ENCODE measurements at regions not wholly inside any gene's neighbourhood (a gene's known extent, or its start where the extent isn't known, plus 50 kb on each side); places are given as distances from the start of the nearest gene placed in this dataset.

- 74 to 90% (median 88%) methylated on average over 2 of the region's 2 CpGs for WGBS, 5 donors
- Histone ChIP-seq H3K4me1 (no peaks in the 10 kb centered on the region), H3K36me3 (no peaks in the 10 kb centered on the region), H3K9me3 (peaks cover 0 to 3% (median 0%) of the 10 kb centered on the region in 4 donors), H3K4me3 (no peak overlapping the region), H3K27me3 (no peaks in the 10 kb centered on the region), H3K27ac (no peak overlapping the region)
- intact Hi-C loops (cut with DNase I; ENCODE audit: low total_unique reads): no loop called here
- DNase-seq: no peak
- TF ChIP-seq POLR2A (IDR thresholded peaks at IDR 0.05): no peak
- no peak for TF ChIP-seq POLR2AphosphoS5 (IDR thresholded peaks at IDR 0.05)
- no peak for TF ChIP-seq EP300 (IDR thresholded peaks at IDR 0.05)
- no peak for TF ChIP-seq CTCF (IDR thresholded peaks at IDR 0.05)
Measured at GRCh38 chr3:118734664-118735063, 300.0 kb downstream of the IGSF11 start.

GRCh38 chr3:118736107-118736506, 298.5 kb downstream of the IGSF11 start:
- H3K36me3 ChIP-seq: no peaks in the 10 kb centered on the region
- TF ChIP-seq CTCF (IDR thresholded peaks at IDR 0.05) (no peak), POLR2A (IDR thresholded peaks at IDR 0.05) (no peak), EP300 (IDR thresholded peaks at IDR 0.05) (no peak), POLR2AphosphoS5 (IDR thresholded peaks at IDR 0.05) (no peak)
- H3K9me3 ChIP-seq: peaks cover 0 to 10% (median 0%) of the 10 kb centered on the region in 4 donors
- DNase-seq: no peak
- H3K27me3 ChIP-seq: no peaks in the 10 kb centered on the region
- H3K4me3 ChIP-seq: no peak overlapping the region
- 85 to 95% (median 89%) methylated on average over 2 of the region's 2 CpGs for WGBS, 5 donors
- no peak overlapping the region for H3K27ac ChIP-seq
- intact Hi-C loops (cut with DNase I; ENCODE audit: low total_unique reads): no loop called here
- no peaks in the 10 kb centered on the region for H3K4me1 ChIP-seq

- H3K9me3 ChIP-seq: peaks cover 0 to 14% (median 0%) of the 10 kb centered on the region in 4 donors
- H3K4me1 ChIP-seq: no peaks in the 10 kb centered on the region
- H3K27me3 ChIP-seq: no peaks in the 10 kb centered on the region
- TF ChIP-seq CTCF (IDR thresholded peaks at IDR 0.05) (no peak), EP300 (IDR thresholded peaks at IDR 0.05) (no peak), POLR2AphosphoS5 (IDR thresholded peaks at IDR 0.05) (no peak), POLR2A (IDR thresholded peaks at IDR 0.05) (no peak)
- H3K4me3 ChIP-seq: no peak overlapping the region
- intact Hi-C loops (cut with DNase I; ENCODE audit: low total_unique reads): no loop called here
- H3K36me3 ChIP-seq: no peaks in the 10 kb centered on the region
- WGBS, 5 donors: 74 to 95% (median 92%) methylated on average over 2 of the region's 2 CpGs
- no peak overlapping the region for H3K27ac ChIP-seq
- no peak for DNase-seq
Measured at GRCh38 chr3:118740722-118741290, 293.8 kb downstream of the IGSF11 start.

- Histone ChIP-seq H3K27me3 (no peaks in the 10 kb centered on the region), H3K4me3 (no peak overlapping the region), H3K4me1 (no peaks in the 10 kb centered on the region), H3K9me3 (peaks cover 0 to 17% (median 0%) of the 10 kb centered on the region in 4 donors), H3K27ac (no peak overlapping the region), H3K36me3 (no peaks in the 10 kb centered on the region)
- intact Hi-C loops (cut with DNase I; ENCODE audit: low total_unique reads): no loop called here
- no peak for DNase-seq
- 87 to 95% (median 91%) methylated on average over 2 of the region's 2 CpGs for WGBS, 5 donors
- no peak for TF ChIP-seq POLR2A (IDR thresholded peaks at IDR 0.05)
- no peak for TF ChIP-seq CTCF (IDR thresholded peaks at IDR 0.05)
- no peak for TF ChIP-seq POLR2AphosphoS5 (IDR thresholded peaks at IDR 0.05)
- TF ChIP-seq EP300 (IDR thresholded peaks at IDR 0.05): no peak
Measured at GRCh38 chr3:118742760-118743159, 291.9 kb downstream of the IGSF11 start.
